ENCODE measurements at regions not wholly inside any gene's neighbourhood (a gene's known extent, or its start where the extent isn't known, plus 50 kb on each side); places are given as distances from the start of the nearest gene placed in this dataset.

DNA sequence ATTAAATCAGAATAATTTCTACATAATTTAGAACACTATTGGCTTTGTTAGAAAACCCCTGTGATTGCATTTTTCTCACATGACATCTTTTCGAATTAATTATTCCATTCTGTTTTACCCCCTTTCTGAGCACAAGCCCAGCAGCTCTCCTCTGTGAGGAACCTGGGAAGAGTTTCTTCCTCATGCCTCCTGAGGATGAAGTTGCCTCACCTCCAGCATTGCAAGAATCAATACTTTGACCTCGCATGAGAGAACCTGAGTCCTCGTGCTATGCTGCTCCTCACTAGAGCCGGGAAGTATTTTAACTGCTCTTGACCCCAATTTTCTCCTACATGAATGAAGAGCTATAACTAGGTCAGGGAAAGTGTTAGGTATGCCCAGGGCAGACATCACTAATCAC lies 77.1 kb upstream of the RAPH1 start:
- no peak for DNase-seq (ENCODE audit: low read depth in 1 of 2, low spot score in 1 of 2)
- Histone ChIP-seq H3K9me3 (no peaks in the 10 kb centered on the region), H3K27ac (no peak overlapping the region), H3K4me3 (no peak overlapping the region), H3K4me2 (no peak overlapping the region), H3K4me1 (no peaks in the 10 kb centered on the region)
- FAIRE-seq = no peak
- no peak for TF ChIP-seq CEBPB (IDR thresholded peaks at IDR 0.05)
- no peak for TF ChIP-seq ESRRA (IDR thresholded peaks at IDR 0.05; ENCODE audit: borderline replicate concordance, low read length)
- TF ChIP-seq ZC3H11A (IDR thresholded peaks at IDR 0.05) = no peak
- no peak for TF ChIP-seq SMC3 (IDR thresholded peaks at IDR 0.05)
- TF ChIP-seq REST (IDR thresholded peaks at IDR 0.05) = no peak
- TF ChIP-seq EP300 (IDR thresholded peaks at IDR 0.05) = no peak
- TF ChIP-seq ZFP36 (IDR thresholded peaks at IDR 0.05; ENCODE audit: borderline replicate concordance, partially characterized antibody) = no peak
- TF ChIP-seq, protein P1, sequence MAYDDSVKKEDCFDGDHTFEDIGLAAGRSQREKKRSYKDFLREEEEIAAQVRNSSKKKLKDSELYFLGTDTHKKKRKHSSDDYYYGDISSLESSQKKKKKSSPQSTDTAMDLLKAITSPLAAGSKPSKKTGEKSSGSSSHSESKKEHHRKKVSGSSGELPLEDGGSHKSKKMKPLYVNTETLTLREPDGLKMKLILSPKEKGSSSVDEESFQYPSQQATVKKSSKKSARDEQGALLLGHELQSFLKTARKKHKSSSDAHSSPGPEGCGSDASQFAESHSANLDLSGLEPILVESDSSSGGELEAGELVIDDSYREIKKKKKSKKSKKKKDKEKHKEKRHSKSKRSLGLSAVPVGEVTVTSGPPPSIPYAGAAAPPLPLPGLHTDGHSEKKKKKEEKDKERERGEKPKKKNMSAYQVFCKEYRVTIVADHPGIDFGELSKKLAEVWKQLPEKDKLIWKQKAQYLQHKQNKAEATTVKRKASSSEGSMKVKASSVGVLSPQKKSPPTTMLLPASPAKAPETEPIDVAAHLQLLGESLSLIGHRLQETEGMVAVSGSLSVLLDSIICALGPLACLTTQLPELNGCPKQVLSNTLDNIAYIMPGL (CRISPR knock-in tag; IDR thresholded peaks at IDR 0.05; ENCODE audit: borderline replicate concordance) = no peak
- TF ChIP-seq HDAC2 (IDR thresholded peaks at IDR 0.05) = no peak
- no peak for TF ChIP-seq FOSB (CRISPR knock-in tag; IDR thresholded peaks at IDR 0.05)
- no peak for TF ChIP-seq TP53 (CRISPR knock-in tag; IDR thresholded peaks at IDR 0.05)
- no peak for TF ChIP-seq NPAS2 (CRISPR knock-in tag; IDR thresholded peaks at IDR 0.05; ENCODE audit: borderline replicate concordance)
- no peak for TF ChIP-seq KDM1A (IDR thresholded peaks at IDR 0.05; ENCODE audit: low read depth)
- TF ChIP-seq ZSCAN20 (CRISPR knock-in tag; IDR thresholded peaks at IDR 0.05) = no peak
- no peak for TF ChIP-seq ZNF302 (CRISPR knock-in tag; IDR thresholded peaks at IDR 0.05)
- no peak for TF ChIP-seq POLR2AphosphoS2 (conservative IDR thresholded peaks at IDR 0.05; ENCODE audit: low read length)
- TF ChIP-seq JUN (IDR thresholded peaks at IDR 0.05) = no peak
- no peak for TF ChIP-seq HOXB13 (CRISPR knock-in tag; IDR thresholded peaks at IDR 0.05; ENCODE audit: low read depth)
- no peak for TF ChIP-seq PHF8 (IDR thresholded peaks at IDR 0.05; ENCODE audit: borderline replicate concordance, low read depth)
- no peak for TF ChIP-seq NR3C1 (IDR thresholded peaks at IDR 0.05)
- ChIA-PET POLR2A (no interaction called here), CTCF (no interaction called here)
- no peak for ATAC-seq
- WGBS (ENCODE audit: missing lambda C conversion rate) = 87% methylated on average over 4 of the region's 4 CpGs

DNA sequence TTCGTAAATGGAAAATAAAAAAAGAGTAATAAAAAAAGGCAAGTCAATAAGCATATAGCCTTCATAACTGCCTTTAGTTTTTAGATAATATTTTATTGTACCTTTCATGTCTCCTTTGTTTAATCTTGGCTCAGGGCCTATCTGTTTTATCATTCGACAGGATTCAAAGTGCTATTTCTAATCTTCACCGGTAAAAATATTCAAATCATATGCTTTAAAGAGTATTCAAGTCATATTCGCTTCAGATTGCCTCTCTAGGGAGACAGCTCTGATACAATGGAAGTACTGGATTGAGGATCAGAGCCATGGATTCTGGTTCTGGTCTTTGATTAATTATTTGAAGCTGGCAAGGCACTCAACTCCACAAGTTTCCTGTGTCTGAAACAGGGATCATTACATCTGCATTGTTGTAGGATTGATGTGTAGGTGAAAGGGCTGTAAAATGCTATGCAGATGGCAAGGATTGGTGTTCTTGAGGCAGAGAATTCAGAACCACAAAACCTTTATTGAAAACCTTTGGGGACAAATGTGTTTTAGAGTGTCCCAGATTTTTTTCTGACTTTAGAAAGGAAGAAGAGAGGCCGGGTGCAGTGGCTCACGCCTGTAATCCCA lies 84.3 kb upstream of the RAPH1 start:
- FAIRE-seq (no peak), DNase-seq (ENCODE audit: low read depth in 1 of 2, low spot score in 1 of 2) (no peak), ATAC-seq (no peak)
- ChIA-PET CTCF (interaction anchor here (0.8 kb wide), 1 partner anchor 83 kb away, joined by 3 read pairs; no protein-coding TSS in a partner anchor), POLR2A (no interaction called here)
- Histone ChIP-seq H3K4me1 (peaks cover 13% of the 10 kb centered on the region), H3K4me3 (no peak overlapping the region), H3K27ac (no peak overlapping the region), H3K4me2 (no peak overlapping the region), H3K9me3 (no peaks in the 10 kb centered on the region)
- 74% methylated on average over 6 of the region's 6 CpGs for WGBS (ENCODE audit: missing lambda C conversion rate)
- no peak for TF ChIP-seq HES2 (IDR thresholded peaks at IDR 0.05)
- TF ChIP-seq, protein P2, sequence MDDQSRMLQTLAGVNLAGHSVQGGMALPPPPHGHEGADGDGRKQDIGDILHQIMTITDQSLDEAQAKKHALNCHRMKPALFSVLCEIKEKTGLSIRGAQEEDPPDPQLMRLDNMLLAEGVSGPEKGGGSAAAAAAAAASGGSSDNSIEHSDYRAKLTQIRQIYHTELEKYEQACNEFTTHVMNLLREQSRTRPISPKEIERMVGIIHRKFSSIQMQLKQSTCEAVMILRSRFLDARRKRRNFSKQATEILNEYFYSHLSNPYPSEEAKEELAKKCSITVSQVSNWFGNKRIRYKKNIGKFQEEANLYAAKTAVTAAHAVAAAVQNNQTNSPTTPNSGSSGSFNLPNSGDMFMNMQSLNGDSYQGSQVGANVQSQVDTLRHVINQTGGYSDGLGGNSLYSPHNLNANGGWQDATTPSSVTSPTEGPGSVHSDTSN (IDR thresholded peaks at IDR 0.05) = no peak
- TF ChIP-seq, protein P3, sequence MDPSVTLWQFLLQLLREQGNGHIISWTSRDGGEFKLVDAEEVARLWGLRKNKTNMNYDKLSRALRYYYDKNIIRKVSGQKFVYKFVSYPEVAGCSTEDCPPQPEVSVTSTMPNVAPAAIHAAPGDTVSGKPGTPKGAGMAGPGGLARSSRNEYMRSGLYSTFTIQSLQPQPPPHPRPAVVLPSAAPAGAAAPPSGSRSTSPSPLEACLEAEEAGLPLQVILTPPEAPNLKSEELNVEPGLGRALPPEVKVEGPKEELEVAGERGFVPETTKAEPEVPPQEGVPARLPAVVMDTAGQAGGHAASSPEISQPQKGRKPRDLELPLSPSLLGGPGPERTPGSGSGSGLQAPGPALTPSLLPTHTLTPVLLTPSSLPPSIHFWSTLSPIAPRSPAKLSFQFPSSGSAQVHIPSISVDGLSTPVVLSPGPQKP (IDR thresholded peaks at IDR 0.05; ENCODE audit: low read depth, low read length) = no peak
- no peak for TF ChIP-seq ZSCAN20 (CRISPR knock-in tag; IDR thresholded peaks at IDR 0.05)
- no peak for TF ChIP-seq SMC3 (IDR thresholded peaks at IDR 0.05)
- TF ChIP-seq ZC3H11A (IDR thresholded peaks at IDR 0.05) = no peak
- TF ChIP-seq KDM5A (IDR thresholded peaks at IDR 0.05) = no peak
- TF ChIP-seq CHD2 (IDR thresholded peaks at IDR 0.05; ENCODE audit: low read length, partially characterized antibody) = no peak
- TF ChIP-seq MAFK (IDR thresholded peaks at IDR 0.05; ENCODE audit: partially characterized antibody) = no peak
- TF ChIP-seq RCOR1 (IDR thresholded peaks at IDR 0.05; ENCODE audit: low read depth, low read length) = no peak
- no peak for TF ChIP-seq MAZ (IDR thresholded peaks at IDR 0.05; ENCODE audit: borderline replicate concordance, low read depth, low read length)

All from A549 (cell line).